T-helper 17 cell (primary cell): ENCODE measurements at regions not wholly inside any gene's neighbourhood (a gene's known extent, or its start where the extent isn't known, plus 50 kb on each side); places are given as distances from the start of the nearest gene placed in this dataset.

ENCODE experiments used
- ATAC-seq: fragments of 150-1000 bp; cut with Tn5 transposase; 2 replicates; pipeline ENCODE4 v1.10.0; 2021; ENCODE audit warnings: mild to moderate bottlenecking, moderate library complexity
- DNase-seq, 3 donors: peaks; one replicate each; pipeline versions ENCODE4 v3.0.0 to v3.0.0-alpha.2; 2020 to 2021
- H3K9me3 ChIP-seq: one replicate; pipeline ENCODE4 v1.7.0; 2013; ENCODE audit warnings: low read length, mild to moderate bottlenecking; ENCODE audit not compliant: control insufficient read depth, poor library complexity, severe bottlenecking
- H3K27ac Mint-ChIP-seq: one replicate; pipeline ENCODE4 v1.8.0; 2022; ENCODE audit warnings: mild to moderate bottlenecking, moderate library complexity, mixed read lengths
- H3K27me3 Mint-ChIP-seq: one replicate; pipeline ENCODE4 v1.8.0; 2022; ENCODE audit warnings: mixed read lengths
- H3K36me3 Mint-ChIP-seq: one replicate; pipeline ENCODE4 v1.8.0; 2022; ENCODE audit warnings: low read depth, mixed read lengths
- H3K4me1 Mint-ChIP-seq: one replicate; pipeline ENCODE4 v1.8.0; 2022; ENCODE audit warnings: mild to moderate bottlenecking, mixed read lengths
- H3K4me3 Mint-ChIP-seq: one replicate; pipeline ENCODE4 v1.8.0; 2022; ENCODE audit warnings: mild to moderate bottlenecking, moderate library complexity, mixed read lengths

- Mint-ChIP-seq H3K27ac (no peak overlapping the region), H3K4me1 (no peaks in the 10 kb centered on the region), H3K36me3 (no peaks in the 10 kb centered on the region), H3K27me3 (no peaks in the 10 kb centered on the region), H3K4me3 (no peak overlapping the region)
- no peak for DNase-seq
- H3K9me3 ChIP-seq: no peaks in the 10 kb centered on the region
- no peak for ATAC-seq
These were observed 316.5 kb downstream of the LMX1A start for GRCh38 chr1:165039996-165040395.

GRCh38 chr1:165036403-165036802 is 320.1 kb downstream of the LMX1A start:
- H3K9me3 ChIP-seq: no peaks in the 10 kb centered on the region
- no peak overlapping the region for H3K4me3 Mint-ChIP-seq
- H3K27me3 Mint-ChIP-seq: no peaks in the 10 kb centered on the region
- no peaks in the 10 kb centered on the region for H3K36me3 Mint-ChIP-seq
- DNase-seq (no peak), ATAC-seq (no peak)
- H3K27ac Mint-ChIP-seq: no peak overlapping the region
- H3K4me1 Mint-ChIP-seq: no peaks in the 10 kb centered on the region

DNA sequence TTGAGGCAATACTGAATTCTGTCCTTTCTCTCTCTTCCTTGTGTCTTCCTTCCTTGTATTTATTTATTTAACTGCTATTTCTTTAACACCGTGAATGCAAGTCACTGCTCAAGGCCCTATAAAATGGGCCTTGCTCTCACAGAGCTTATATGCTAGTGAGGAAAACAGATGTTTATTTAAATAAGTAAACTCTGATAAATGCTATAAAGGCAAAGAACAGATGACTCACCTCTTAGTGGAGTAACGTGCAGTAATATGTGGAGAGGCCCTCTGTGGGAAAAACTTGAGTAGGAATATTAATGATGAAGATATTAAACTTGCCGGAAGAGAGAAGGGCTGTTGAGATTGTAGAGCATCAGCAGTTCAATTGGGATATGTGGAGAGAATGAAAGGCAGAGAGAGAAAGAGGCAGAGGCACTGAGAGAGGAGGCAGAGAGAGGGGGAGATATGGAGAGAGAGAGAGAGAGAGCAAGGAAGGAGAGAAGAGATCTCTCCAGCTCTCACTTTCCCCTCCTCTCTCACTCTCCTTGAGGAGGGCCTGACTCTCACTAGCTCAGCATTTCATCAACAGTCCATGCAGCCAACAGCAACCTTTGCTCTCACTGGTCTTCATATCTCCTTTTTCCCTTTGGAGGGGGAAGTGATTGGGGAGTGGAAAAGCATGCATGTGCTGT is 322.2 kb downstream of the LMX1A start:
- Mint-ChIP-seq H3K4me3 (no peak overlapping the region), H3K27ac (no peak overlapping the region), H3K36me3 (no peaks in the 10 kb centered on the region), H3K4me1 (no peaks in the 10 kb centered on the region), H3K27me3 (no peaks in the 10 kb centered on the region)
- no peak for ATAC-seq
- H3K9me3 ChIP-seq: no peaks in the 10 kb centered on the region
- no peak for DNase-seq

- H3K9me3 ChIP-seq: no peaks in the 10 kb centered on the region
- H3K4me3 Mint-ChIP-seq: no peak overlapping the region
- H3K27me3 Mint-ChIP-seq: no peaks in the 10 kb centered on the region
- no peak for ATAC-seq
- no peak overlapping the region for H3K27ac Mint-ChIP-seq
- no peak for DNase-seq
- H3K36me3 Mint-ChIP-seq: no peaks in the 10 kb centered on the region
- H3K4me1 Mint-ChIP-seq: no peaks in the 10 kb centered on the region
These were observed 325.5 kb downstream of the LMX1A start for GRCh38 chr1:165031001-165031400.

DNA sequence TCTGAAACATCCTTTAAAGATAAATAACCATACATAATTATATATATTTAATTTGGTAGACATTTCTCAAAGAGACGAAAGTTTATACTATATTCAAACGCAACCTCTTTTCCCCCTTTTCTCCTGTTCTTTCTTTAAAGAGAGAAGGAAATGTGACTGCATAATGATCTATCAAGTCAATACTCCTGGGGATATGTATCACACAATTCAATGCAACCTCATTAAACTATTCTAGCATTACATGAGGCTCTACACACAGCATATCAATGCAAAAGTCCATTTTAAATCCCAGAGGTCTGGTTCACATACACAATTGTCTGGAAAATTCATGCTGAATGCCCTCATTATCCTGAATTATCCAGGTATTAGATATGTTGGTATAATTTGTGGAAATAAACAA is 330.7 kb downstream of the LMX1A start:
- ATAC-seq: no peak
- H3K4me3 Mint-ChIP-seq: no peak overlapping the region
- H3K27ac Mint-ChIP-seq: no peak overlapping the region
- no peaks in the 10 kb centered on the region for H3K9me3 ChIP-seq
- no peak for DNase-seq
- H3K4me1 Mint-ChIP-seq: no peaks in the 10 kb centered on the region
- no peaks in the 10 kb centered on the region for H3K27me3 Mint-ChIP-seq
- H3K36me3 Mint-ChIP-seq: no peaks in the 10 kb centered on the region

GRCh38 chr1:165014753-165015152 is 341.8 kb downstream of the LMX1A start:
- no peak overlapping the region for H3K27ac Mint-ChIP-seq
- no peaks in the 10 kb centered on the region for H3K27me3 Mint-ChIP-seq
- H3K4me1 Mint-ChIP-seq: no peaks in the 10 kb centered on the region
- no peak overlapping the region for H3K4me3 Mint-ChIP-seq
- no peaks in the 10 kb centered on the region for H3K36me3 Mint-ChIP-seq
- DNase-seq: no peak
- H3K9me3 ChIP-seq: no peaks in the 10 kb centered on the region
- no peak for ATAC-seq

DNA sequence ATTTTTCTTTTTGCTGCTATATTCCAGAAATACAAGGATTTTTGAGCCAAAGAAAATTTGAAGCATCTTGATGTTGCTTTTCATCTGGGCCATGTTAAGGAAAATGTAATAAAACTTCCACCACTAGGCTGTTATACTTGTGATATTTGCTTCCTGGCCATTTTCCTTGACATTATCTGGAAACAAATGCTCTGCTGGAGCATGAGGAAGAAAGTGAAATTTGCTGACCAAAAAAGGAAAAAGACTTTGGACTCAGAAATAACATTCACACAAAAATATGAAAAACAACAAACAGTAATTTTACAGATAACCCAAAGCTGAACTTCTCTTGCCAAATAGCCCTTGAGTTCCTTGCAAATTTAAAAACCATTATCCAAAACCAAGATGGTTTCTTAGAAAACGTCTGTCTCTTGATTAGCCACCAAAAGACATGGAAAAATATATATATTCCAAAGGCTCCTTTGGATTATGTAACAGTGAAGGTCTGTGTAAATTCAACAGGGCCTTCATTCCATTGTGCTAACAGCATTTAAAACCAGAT is 344.5 kb downstream of the LMX1A start:
- Mint-ChIP-seq H3K4me1 (no peaks in the 10 kb centered on the region), H3K4me3 (no peak overlapping the region), H3K36me3 (no peaks in the 10 kb centered on the region), H3K27me3 (no peaks in the 10 kb centered on the region), H3K27ac (no peak overlapping the region)
- ATAC-seq (no peak), DNase-seq (no peak)
- no peaks in the 10 kb centered on the region for H3K9me3 ChIP-seq

GRCh38 chr1:165011186-165011585 is 345.3 kb downstream of the LMX1A start:
- H3K4me1 Mint-ChIP-seq: no peaks in the 10 kb centered on the region
- no peak for DNase-seq

GRCh38 chr1:165010418-165011070 is 346.0 kb downstream of the LMX1A start:
- no peaks in the 10 kb centered on the region for H3K36me3 Mint-ChIP-seq
- H3K9me3 ChIP-seq: no peaks in the 10 kb centered on the region
- DNase-seq (no peak), ATAC-seq (no peak)
- H3K27ac Mint-ChIP-seq: no peak overlapping the region
- H3K4me3 Mint-ChIP-seq: no peak overlapping the region
- no peaks in the 10 kb centered on the region for H3K27me3 Mint-ChIP-seq
- no peaks in the 10 kb centered on the region for H3K4me1 Mint-ChIP-seq

More at GRCh38 chr1:165011186-165011585, 345.3 kb downstream of the LMX1A start:
- H3K9me3 ChIP-seq: no peaks in the 10 kb centered on the region
- no peaks in the 10 kb centered on the region for H3K27me3 Mint-ChIP-seq
- no peaks in the 10 kb centered on the region for H3K36me3 Mint-ChIP-seq
- H3K27ac Mint-ChIP-seq: no peak overlapping the region
- no peak for ATAC-seq
- no peak overlapping the region for H3K4me3 Mint-ChIP-seq

DNA sequence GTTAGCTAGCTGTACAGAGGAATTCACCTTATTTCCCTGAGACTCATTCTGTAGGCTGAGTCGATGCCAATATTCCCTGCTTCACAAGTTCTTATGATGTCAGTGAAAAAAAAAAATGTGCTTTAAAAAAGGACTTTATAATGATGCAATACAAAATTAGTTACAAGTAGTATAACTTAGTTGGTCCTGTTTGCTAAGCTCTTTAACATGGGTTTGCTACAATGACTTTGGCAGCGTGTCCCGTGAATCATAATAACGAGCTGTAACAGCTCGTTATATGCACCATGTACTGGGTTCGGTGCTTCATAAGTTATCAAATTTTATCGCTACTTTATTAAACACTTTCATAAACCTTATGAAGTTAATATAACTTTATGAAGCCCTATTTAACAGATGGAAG is 349.7 kb downstream of the LMX1A start:
- H3K27me3 Mint-ChIP-seq: no peaks in the 10 kb centered on the region
- ATAC-seq (no peak), DNase-seq (no peak)
- H3K36me3 Mint-ChIP-seq: peaks cover 2% of the 10 kb centered on the region
- H3K27ac Mint-ChIP-seq: no peak overlapping the region
- no peak overlapping the region for H3K4me3 Mint-ChIP-seq
- H3K4me1 Mint-ChIP-seq: no peaks in the 10 kb centered on the region
- H3K9me3 ChIP-seq: peaks cover 5% of the 10 kb centered on the region

- no peak overlapping the region for H3K27ac Mint-ChIP-seq
- H3K9me3 ChIP-seq: peaks cover 5% of the 10 kb centered on the region
- DNase-seq (no peak), ATAC-seq (no peak)
- H3K27me3 Mint-ChIP-seq: no peaks in the 10 kb centered on the region
- peaks cover 2% of the 10 kb centered on the region for H3K36me3 Mint-ChIP-seq
- H3K4me3 Mint-ChIP-seq: no peak overlapping the region
- H3K4me1 Mint-ChIP-seq: no peaks in the 10 kb centered on the region
These were observed 357.4 kb downstream of the LMX1A start for GRCh38 chr1:164999146-164999545.

GRCh38 chr1:164991763-164992314 is 364.7 kb downstream of the LMX1A start:
- H3K4me1 Mint-ChIP-seq: no peaks in the 10 kb centered on the region
- H3K4me3 Mint-ChIP-seq: no peak overlapping the region
- DNase-seq (no peak), ATAC-seq (no peak)
- H3K27ac Mint-ChIP-seq: no peak overlapping the region
- H3K27me3 Mint-ChIP-seq: no peaks in the 10 kb centered on the region
- no peaks in the 10 kb centered on the region for H3K36me3 Mint-ChIP-seq
- H3K9me3 ChIP-seq: no peaks in the 10 kb centered on the region

GRCh38 chr1:164983023-164983650 is 373.4 kb downstream of the LMX1A start:
- Mint-ChIP-seq H3K4me3 (no peak overlapping the region), H3K36me3 (no peaks in the 10 kb centered on the region), H3K27me3 (peaks cover 5% of the 10 kb centered on the region), H3K4me1 (no peaks in the 10 kb centered on the region), H3K27ac (no peak overlapping the region)
- H3K9me3 ChIP-seq: no peaks in the 10 kb centered on the region
- DNase-seq (no peak), ATAC-seq (no peak)
